Pons (tissue), 1 donor: ENCODE measurements at regions not wholly inside any gene's neighbourhood (a gene's known extent, or its start where the extent isn't known, plus 50 kb on each side); places are given as distances from the start of the nearest gene placed in this dataset.

Experiments used
- DNase-seq: peaks from one replicate; pipeline ENCODE4 v3.0.0-alpha.2; 2016; ENCODE audit warnings: low spot score

- DNase-seq: no peak
These were observed 100.9 kb upstream of the RADX start for GRCh38 chrX:106510713-106511403.
